ENCODE measurements at regions not wholly inside any gene's neighbourhood (a gene's known extent, or its start where the extent isn't known, plus 50 kb on each side); places are given as distances from the start of the nearest gene placed in this dataset.

- no peak overlapping the region for H3K27ac ChIP-seq
- DNase-seq (ENCODE audit: low spot score): no peak
- no peak for TF ChIP-seq CTCF (IDR thresholded peaks at IDR 0.05)
- no peak overlapping the region for H3K4me3 ChIP-seq
Observed at GRCh38 chr10:11387551-11388222, 223.8 kb downstream of the USP6NL start.

- TF ChIP-seq CTCF (IDR thresholded peaks at IDR 0.05): no peak
- H3K27ac ChIP-seq: no peak overlapping the region
- H3K4me3 ChIP-seq: no peak overlapping the region
- DNase-seq (ENCODE audit: low spot score): no peak
Observed at GRCh38 chr10:11387044-11387443, 224.4 kb downstream of the USP6NL start.
